Keratinocyte (primary cell): ENCODE measurements at regions not wholly inside any gene's neighbourhood (a gene's known extent, or its start where the extent isn't known, plus 50 kb on each side); places are given as distances from the start of the nearest gene placed in this dataset.

Experiments used
- DNase-seq: peaks from one replicate; pipeline ENCODE4 v3.0.0-alpha.2; 2011; ENCODE audit warnings: low read depth, missing footprints, low spot score
- FAIRE-seq: peaks from 2 replicates; lab custom pipeline; 2011; peaks lifted over from hg19 to GRCh38; lab: Jason Lieb, UNC
- H2AFZ ChIP-seq: 2 replicates; pipeline ENCODE4 v1.6.0; 2012; ENCODE audit warnings: low read length, control low read depth, inconsistent platforms; ENCODE audit not compliant: control insufficient read depth
- H3K27ac ChIP-seq: 2 replicates; pipeline ENCODE4 v1.5.1; 2011; ENCODE audit warnings: low read length; ENCODE audit not compliant: control insufficient read depth, insufficient read depth
- H3K27me3 ChIP-seq: 3 replicates; pipeline ENCODE4 v1.6.0; 2011; ENCODE audit warnings: low read length; ENCODE audit not compliant: control insufficient read depth, insufficient read depth; ENCODE audit errors: extremely low read depth
- H3K36me3 ChIP-seq, 2 experiments: 2 replicates in 1 of 2; 3 replicates in 1 of 2; pipeline ENCODE4 v1.5.1; 2011; ENCODE audit warnings: low read length in 2 of 2, mild to moderate bottlenecking in 1 of 2; ENCODE audit not compliant: control insufficient read depth in 2 of 2, insufficient read depth in 2 of 2; ENCODE audit errors: extremely low read depth in 1 of 2
- H3K4me1 ChIP-seq: 3 replicates; pipeline ENCODE4 v1.5.1; 2011; ENCODE audit warnings: low read length; ENCODE audit not compliant: control insufficient read depth, insufficient read depth; ENCODE audit errors: extremely low read depth
- H3K4me2 ChIP-seq: 3 replicates; pipeline ENCODE4 v1.6.0; 2011; ENCODE audit warnings: low read depth, low read length; ENCODE audit not compliant: control insufficient read depth, insufficient read depth; ENCODE audit errors: extremely low read depth
- H3K4me3 ChIP-seq, 3 experiments: fragments of 200-600 bp in 1 of 3; sonication (generic) in 1 of 3; 2 replicates in 2 of 3; 3 replicates in 1 of 3; pipeline ENCODE4 v1.5.1; 2011 to 2016; ENCODE audit warnings: low read length in 3 of 3, mild to moderate bottlenecking in 3 of 3, control low read depth in 2 of 3, inconsistent platforms in 1 of 3, low read depth in 1 of 3, mixed read lengths in 1 of 3, mixed run types in 1 of 3, moderate library complexity in 1 of 3; ENCODE audit not compliant: control insufficient read depth in 2 of 3, insufficient read depth in 2 of 3; ENCODE audit errors: extremely low read depth in 1 of 3
- H3K79me2 ChIP-seq: 2 replicates; pipeline ENCODE4 v1.6.0; 2012; ENCODE audit warnings: low read length; ENCODE audit not compliant: control insufficient read depth, insufficient read depth
- H3K9ac ChIP-seq: 3 replicates; pipeline ENCODE4 v1.6.0; 2011; ENCODE audit warnings: low read length; ENCODE audit not compliant: control insufficient read depth, insufficient read depth; ENCODE audit errors: extremely low read depth
- H3K9me1 ChIP-seq: 3 replicates; pipeline ENCODE4 v1.6.0; 2011; ENCODE audit warnings: low read length; ENCODE audit not compliant: control insufficient read depth, insufficient read depth; ENCODE audit errors: extremely low read depth
- H3K9me3 ChIP-seq: 2 replicates; pipeline ENCODE4 v1.5.1; 2012; ENCODE audit warnings: low read depth, low read length; ENCODE audit not compliant: control insufficient read depth
- H4K20me1 ChIP-seq: 3 replicates; pipeline ENCODE4 v1.6.0; 2011; ENCODE audit warnings: low read length; ENCODE audit not compliant: control insufficient read depth, insufficient read depth; ENCODE audit errors: extremely low read depth
- CTCF ChIP-seq, 3 experiments: IDR thresholded peaks in 1 of 3; conservative IDR thresholded peaks in 1 of 3; optimal IDR thresholded peaks in 1 of 3; 2 replicates in 2 of 3; 3 replicates in 1 of 3; pipeline versions ENCODE3 to v1.5.1; 2011; ENCODE audit warnings: low read length in 3 of 3, mild to moderate bottlenecking in 3 of 3, moderate library complexity in 2 of 3, control low read depth in 1 of 3, inconsistent platforms in 1 of 3; ENCODE audit not compliant: insufficient read depth in 2 of 3; ENCODE audit errors: extremely low read depth in 1 of 3
- EZH2 ChIP-seq: IDR thresholded peaks from one replicate; pipeline ENCODE4 v1.6.1; 2012; ENCODE audit warnings: inconsistent platforms, mild to moderate bottlenecking, low read length, moderate library complexity
- dilution Hi-C: fragments of 300-500 bp; cut with MboI; formaldehyde crosslinking; loops from one replicate; pipeline ENCODE4 v1.7.0; 2020; ENCODE audit warnings: low sequenced_read_pairs; ENCODE audit not compliant: extremely low pct_ligation_motif_present

DNA sequence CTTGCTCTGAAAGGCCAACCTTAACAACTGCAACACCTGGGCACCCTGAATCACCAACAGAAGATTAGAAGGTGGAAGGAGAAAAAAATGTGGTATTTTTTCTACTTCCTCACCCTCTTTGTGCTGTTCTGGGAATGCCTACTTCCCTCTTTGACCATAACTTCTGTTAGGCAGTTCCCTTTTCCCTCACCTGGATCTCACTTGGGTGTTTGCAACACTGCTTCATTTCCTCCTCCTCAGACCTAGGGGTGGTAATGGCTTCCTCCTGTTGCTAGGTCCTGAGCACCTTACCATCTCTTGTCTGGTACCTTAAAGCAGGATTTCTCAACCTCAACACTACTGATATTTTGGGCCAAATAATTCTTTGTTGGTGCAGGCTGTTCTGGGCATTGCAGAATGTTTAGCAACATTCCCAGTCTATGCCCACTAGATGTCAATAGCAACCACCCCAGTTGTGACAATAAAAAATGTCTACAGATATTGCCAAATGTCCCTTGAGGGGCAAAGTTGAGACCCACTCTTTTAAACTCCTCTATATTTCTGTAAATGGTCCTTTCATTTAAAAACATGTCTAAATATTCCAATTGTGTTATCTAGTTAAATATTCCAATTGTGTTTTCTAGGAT is 300.0 kb upstream of the VLDLR start:
- no peak for DNase-seq

GRCh38 chr9:2324742-2325141 is 296.8 kb upstream of the VLDLR start:
- no peaks in the 10 kb centered on the region for H3K9me3 ChIP-seq
- no peak overlapping the region for H3K4me3 ChIP-seq
- no peak overlapping the region for H3K4me2 ChIP-seq
- H3K27ac ChIP-seq, result no peak overlapping the region
- no peaks in the 10 kb centered on the region for H3K9me1 ChIP-seq
- H3K36me3 ChIP-seq, result no peaks in the 10 kb centered on the region
- no peaks in the 10 kb centered on the region for H3K79me2 ChIP-seq
- DNase-seq (no peak), FAIRE-seq (no peak)
- no peak overlapping the region for H3K9ac ChIP-seq
- no peak for TF ChIP-seq EZH2
- no peaks in the 10 kb centered on the region for H3K4me1 ChIP-seq
- dilution Hi-C loops, result no loop called here
- H3K27me3 ChIP-seq, result no peaks in the 10 kb centered on the region
- no peaks in the 10 kb centered on the region for H4K20me1 ChIP-seq
- no peak overlapping the region for H2AFZ ChIP-seq

More for the DNA sequence above, 300.0 kb upstream of the VLDLR start:
- Histone ChIP-seq H3K9me1 (no peaks in the 10 kb centered on the region), H3K4me1 (no peaks in the 10 kb centered on the region), H3K4me3 (no peak overlapping the region), H4K20me1 (no peaks in the 10 kb centered on the region), H3K9ac (no peak overlapping the region), H3K27ac (no peak overlapping the region), H3K4me2 (no peak overlapping the region), H3K27me3 (no peaks in the 10 kb centered on the region), H3K79me2 (no peaks in the 10 kb centered on the region), H3K9me3 (no peaks in the 10 kb centered on the region), H2AFZ (no peak overlapping the region), H3K36me3 (no peaks in the 10 kb centered on the region)
- peak in 1 of 3 experiments; percentile 34 for TF ChIP-seq CTCF (optimal IDR thresholded peaks at IDR 0.05 in 1 of 3, IDR thresholded peaks at IDR 0.05 in 1 of 3, conservative IDR thresholded peaks at IDR 0.05 in 1 of 3; ENCODE audit: extremely low read depth in 1 of 3, insufficient read depth in 2 of 3, low read length in 3 of 3)
- TF ChIP-seq EZH2, result no peak
- FAIRE-seq, result no peak
- dilution Hi-C loops, result no loop called here

DNA sequence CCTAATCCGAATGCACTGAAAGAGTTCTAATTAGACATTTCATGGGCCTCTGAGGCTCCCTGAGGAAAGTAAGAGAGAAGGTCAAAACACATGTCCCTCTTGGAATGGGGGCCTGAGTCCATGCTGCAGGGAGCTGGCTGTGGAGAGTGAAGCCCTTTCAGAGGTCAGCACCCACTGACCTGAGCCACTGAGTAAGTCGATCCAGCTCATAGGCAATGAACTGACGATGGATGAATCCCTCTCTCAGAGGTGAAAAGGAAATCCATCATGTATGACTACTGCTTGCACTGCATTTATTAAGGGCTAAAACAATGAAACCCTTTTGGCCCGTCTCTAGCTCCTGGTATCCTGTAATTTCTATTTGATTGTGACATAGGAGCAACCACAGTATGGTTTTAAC is 288.9 kb upstream of the VLDLR start:
- DNase-seq (no peak), FAIRE-seq (no peak)
- Histone ChIP-seq H3K9me1 (no peaks in the 10 kb centered on the region), H4K20me1 (no peaks in the 10 kb centered on the region), H3K4me3 (no peak overlapping the region), H3K4me2 (no peak overlapping the region), H3K9me3 (no peaks in the 10 kb centered on the region), H3K9ac (no peak overlapping the region), H2AFZ (no peak overlapping the region), H3K79me2 (no peaks in the 10 kb centered on the region), H3K27me3 (no peaks in the 10 kb centered on the region), H3K27ac (no peak overlapping the region), H3K36me3 (no peaks in the 10 kb centered on the region), H3K4me1 (no peaks in the 10 kb centered on the region)
- TF ChIP-seq EZH2 (no peak), CTCF (optimal IDR thresholded peaks at IDR 0.05 in 1 of 3, IDR thresholded peaks at IDR 0.05 in 1 of 3, conservative IDR thresholded peaks at IDR 0.05 in 1 of 3; ENCODE audit: extremely low read depth in 1 of 3, insufficient read depth in 2 of 3, low read length in 3 of 3) (no peak)
- dilution Hi-C loops, result no loop called here
